ENCODE measurements at regions not wholly inside any gene's neighbourhood (a gene's known extent, or its start where the extent isn't known, plus 50 kb on each side); places are given as distances from the start of the nearest gene placed in this dataset.

DNA sequence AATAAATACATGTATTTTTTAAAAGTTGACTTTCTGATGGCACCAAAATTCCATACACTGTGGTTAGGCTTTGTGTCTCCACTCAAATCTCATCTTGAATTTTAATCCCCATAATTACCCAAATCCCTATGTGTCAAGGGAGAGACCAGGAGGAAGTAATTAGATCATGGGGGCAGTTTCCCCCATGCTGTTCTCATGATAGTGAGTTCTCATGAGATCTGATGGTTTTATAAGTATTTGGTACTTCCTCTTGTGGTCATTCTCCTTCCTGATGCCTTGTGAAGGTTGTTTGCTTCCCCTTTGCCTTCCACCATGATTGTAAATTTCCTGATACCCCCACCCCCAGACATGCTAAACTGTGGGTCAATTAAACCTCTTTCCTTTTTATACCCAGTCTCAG is 1218.4 kb upstream of the PRMT6 start:
- TF ChIP-seq CTCF (IDR thresholded peaks at IDR 0.05; ENCODE audit: low read length, missing control alignments), result no peak
- DNase-seq (ENCODE audit: low read depth), result no peak
- no peak overlapping the region for H3K4me3 ChIP-seq (replicated peaks; ENCODE audit: low read depth, low read length)

- TF ChIP-seq CTCF (IDR thresholded peaks at IDR 0.05; ENCODE audit: low read length, missing control alignments), result no peak
- H3K4me3 ChIP-seq (replicated peaks; ENCODE audit: low read depth, low read length), result no peak overlapping the region
- DNase-seq (ENCODE audit: low read depth), result no peak
Measured at GRCh38 chr1:105865546-105865945, 1190.9 kb upstream of the PRMT6 start.

DNA sequence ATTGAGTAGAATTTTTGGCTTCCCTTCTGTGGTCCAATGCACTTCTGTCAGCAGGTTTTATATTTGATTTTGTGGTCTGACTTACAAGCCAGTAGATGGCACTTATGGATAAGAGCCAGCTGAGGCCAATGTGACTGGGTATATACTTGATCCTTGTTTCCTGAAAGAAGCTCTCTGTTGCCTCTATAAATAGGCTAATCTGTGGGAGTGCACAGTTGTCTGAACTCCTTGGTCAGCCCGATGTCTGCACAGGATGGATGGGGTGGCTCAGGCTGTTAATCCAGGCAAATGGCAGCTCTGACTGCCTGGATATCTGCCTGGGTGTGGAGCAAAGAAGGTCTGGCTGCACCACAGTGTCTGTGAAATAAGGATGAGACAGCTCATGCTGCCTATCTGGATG is 1183.7 kb upstream of the PRMT6 start:
- no peak for TF ChIP-seq CTCF (IDR thresholded peaks at IDR 0.05; ENCODE audit: low read length, missing control alignments)
- H3K4me3 ChIP-seq (replicated peaks; ENCODE audit: low read depth, low read length), result no peak overlapping the region

DNA sequence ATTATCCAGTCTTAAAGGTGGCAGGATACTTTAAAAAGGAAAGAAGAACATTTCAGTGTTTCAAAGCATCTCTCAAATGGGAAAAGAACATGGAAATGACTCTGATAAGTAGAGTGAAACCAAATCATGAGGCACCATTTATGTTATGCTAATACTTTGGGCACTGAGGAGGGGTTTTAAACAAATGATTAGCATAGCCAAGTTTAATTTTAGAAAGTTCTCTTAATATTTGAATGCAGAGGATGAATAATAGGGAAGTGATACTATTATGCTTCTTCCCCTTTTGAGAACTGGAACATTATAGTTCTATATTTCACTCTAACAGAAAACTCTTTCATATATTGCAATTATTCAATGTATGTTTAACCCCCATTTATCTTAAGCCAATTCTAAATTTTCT is 1181.9 kb upstream of the PRMT6 start:
- no peak overlapping the region for H3K4me3 ChIP-seq (replicated peaks; ENCODE audit: low read depth, low read length)
- no peak for DNase-seq (ENCODE audit: low read depth)
- TF ChIP-seq CTCF (IDR thresholded peaks at IDR 0.05; ENCODE audit: low read length, missing control alignments), result no peak

More for the DNA sequence above, 1183.7 kb upstream of the PRMT6 start:
- DNase-seq (ENCODE audit: low read depth), result no peak

- no peak for TF ChIP-seq CTCF (IDR thresholded peaks at IDR 0.05; ENCODE audit: low read length, missing control alignments)
- no peak overlapping the region for H3K4me3 ChIP-seq (replicated peaks; ENCODE audit: low read depth, low read length)
- DNase-seq (ENCODE audit: low read depth), result no peak
Measured at GRCh38 chr1:105886309-105886708, 1170.2 kb upstream of the PRMT6 start.

DNA sequence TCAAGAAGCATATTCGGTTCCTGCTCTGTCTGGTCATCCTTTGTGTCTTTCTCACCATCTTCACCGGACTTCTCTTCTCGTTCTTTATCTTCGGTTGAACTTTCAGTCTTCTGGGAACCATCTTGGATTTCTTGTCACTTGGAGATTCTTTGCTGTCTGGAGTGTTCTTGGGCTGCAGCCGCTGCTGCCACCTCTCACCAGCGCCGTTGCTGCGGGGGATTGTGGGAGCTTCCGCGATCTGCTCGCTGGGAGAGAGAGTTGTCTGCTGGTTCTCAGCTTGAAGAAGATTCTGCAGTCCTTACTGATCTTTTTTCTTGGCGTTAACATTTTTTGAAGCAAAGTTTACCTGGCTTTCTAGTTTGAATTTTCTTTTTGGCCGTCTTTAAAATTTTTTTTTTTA is 1165.2 kb upstream of the PRMT6 start:
- no peak overlapping the region for H3K4me3 ChIP-seq (replicated peaks; ENCODE audit: low read depth, low read length)
- TF ChIP-seq CTCF (IDR thresholded peaks at IDR 0.05; ENCODE audit: low read length, missing control alignments), result no peak
- DNase-seq (ENCODE audit: low read depth), result no peak

GRCh38 chr1:105894006-105894405 is 1162.5 kb upstream of the PRMT6 start:
- no peak for DNase-seq (ENCODE audit: low read depth)
- no peak overlapping the region for H3K4me3 ChIP-seq (replicated peaks; ENCODE audit: low read depth, low read length)
- no peak for TF ChIP-seq CTCF (IDR thresholded peaks at IDR 0.05; ENCODE audit: low read length, missing control alignments)
